ENCODE measurements at regions not wholly inside any gene's neighbourhood (a gene's known extent, or its start where the extent isn't known, plus 50 kb on each side); places are given as distances from the start of the nearest gene placed in this dataset.

GRCh38 chr14:62179367-62180018 lies 417.3 kb downstream of the SNAPC1 start:
- peak; percentile 45 for TF ChIP-seq CTCF (IDR thresholded peaks at IDR 0.05)
- no peak for TF ChIP-seq EZH2 (IDR thresholded peaks at IDR 0.05; ENCODE audit: borderline replicate concordance, insufficient read depth, low read depth, low read length, poor library complexity, severe bottlenecking)
